ENCODE measurements at regions not wholly inside any gene's neighbourhood (a gene's known extent, or its start where the extent isn't known, plus 50 kb on each side); places are given as distances from the start of the nearest gene placed in this dataset.

DNA sequence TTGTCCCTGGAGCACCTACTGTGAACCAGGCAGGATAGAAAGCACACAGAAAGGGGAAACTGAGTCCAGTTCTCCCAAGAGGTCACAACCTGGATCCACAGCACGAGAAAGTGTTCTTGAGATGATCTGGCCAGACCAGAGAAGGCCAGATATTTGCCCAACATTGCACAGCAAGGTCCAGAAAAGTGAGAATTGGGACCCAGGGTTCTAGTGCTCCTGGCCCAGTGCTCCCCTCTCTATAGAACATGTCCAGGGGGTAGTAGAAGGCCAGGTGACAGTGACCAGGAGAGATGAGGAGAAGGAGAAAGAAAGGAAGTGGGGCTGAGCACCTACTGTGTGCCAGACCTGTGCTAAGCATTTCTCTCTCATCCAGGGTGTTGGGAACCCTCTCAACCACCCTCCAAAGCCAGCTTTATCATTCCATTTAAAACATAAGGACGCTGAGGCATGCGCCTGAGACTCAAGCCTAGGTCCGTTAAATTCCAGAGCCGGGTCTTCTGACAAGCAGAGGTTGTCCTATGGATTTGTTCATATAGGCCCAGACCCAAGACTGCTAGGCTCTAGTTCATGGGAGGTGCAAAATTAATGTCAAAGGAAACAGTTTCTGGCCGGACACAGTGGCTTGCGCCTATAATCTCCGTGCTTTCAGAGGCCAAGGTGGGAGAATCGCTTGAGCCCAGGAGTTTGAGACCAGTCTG is 128.7 kb downstream of the MN1 start:
- DNase-seq = no peak
- H3K27ac Mint-ChIP-seq = peak overlapping the region in 1 of 3 experiments; percentile 70; a peak in 1 of 7 replicates

More for the DNA sequence above, 128.7 kb downstream of the MN1 start:
- H2AK5ac ChIP-seq (ENCODE audit: insufficient read length, low read length) = no peak overlapping the region
- no peak overlapping the region for H3K56ac ChIP-seq (ENCODE audit: insufficient read length, low read depth, low read length)
- peaks cover 3% of the 10 kb centered on the region; the same call in 1 of the 2 replicates for H3K4me1 ChIP-seq (ENCODE audit: insufficient read depth, low read length)
- no peak overlapping the region for H2BK20ac ChIP-seq (ENCODE audit: low read depth, low read length, poor library complexity, severe bottlenecking)
- H3K23ac ChIP-seq (ENCODE audit: insufficient read length, low read depth, low read length) = no peak overlapping the region
- H3K23me2 ChIP-seq (ENCODE audit: insufficient read length, low read depth, low read length, poor library complexity, severe bottlenecking) = no peaks in the 10 kb centered on the region
- H3K27ac ChIP-seq (ENCODE audit: insufficient read length, low read depth, low read length) = no peak overlapping the region
- Mint-ChIP-seq H3K4me1 (peaks cover 30 to 49% of the 10 kb centered on the region in 2 experiments), H3K27me3 (ENCODE audit: low read depth) (no peaks in the 10 kb centered on the region), H3K4me3 (no peak overlapping the region), H3K9me3 (no peaks in the 10 kb centered on the region; a peak in 2 of 5 replicates), H3K36me3 (ENCODE audit: insufficient read depth in 1 of 3, low read depth in 3 of 3) (peaks cover 0 to 18% (median 15%) of the 10 kb centered on the region in 3 experiments; a peak in 5 of 7 replicates)
- peaks cover 2% of the 10 kb centered on the region for H4K20me1 ChIP-seq (ENCODE audit: control insufficient read depth, insufficient read depth, insufficient read length)
- H2BK15ac ChIP-seq (ENCODE audit: low read depth, low read length) = no peak overlapping the region
- no CpG with 5 or more reads among the region's 9 CpGs for WGBS (ENCODE audit: extremely low coverage, insufficient read length, low lambda C conversion rate)
- no peaks in the 10 kb centered on the region for H3K79me1 ChIP-seq (ENCODE audit: insufficient read depth, low read depth, low read length, poor library complexity, severe bottlenecking)
- no peak overlapping the region for H2BK5ac ChIP-seq (ENCODE audit: insufficient read length, low read length)
- no peak overlapping the region for H2BK120ac ChIP-seq (ENCODE audit: low read depth, low read length, poor library complexity, severe bottlenecking)
- H3K9me3 ChIP-seq (ENCODE audit: control insufficient read depth, low read depth, low read length) = no peaks in the 10 kb centered on the region
- H3K4ac ChIP-seq (ENCODE audit: low read depth, low read length) = no peak overlapping the region
- H3K18ac ChIP-seq (ENCODE audit: insufficient read length, low read depth, low read length) = no peak overlapping the region
- no peak overlapping the region for H3K14ac ChIP-seq (ENCODE audit: insufficient read depth, low read length)
- no peaks in the 10 kb centered on the region for H3K27me3 ChIP-seq (ENCODE audit: insufficient read depth, low read length)
- no peak overlapping the region for H2AFZ ChIP-seq (ENCODE audit: low read length)
- no peak overlapping the region for H4K5ac ChIP-seq (ENCODE audit: insufficient read length, low read depth, low read length)
- H3K79me2 ChIP-seq (ENCODE audit: insufficient read depth, low read length) = no peaks in the 10 kb centered on the region
- no peak overlapping the region for H4K91ac ChIP-seq (ENCODE audit: insufficient read length, low read depth, low read length)
- TF ChIP-seq, protein P1, sequence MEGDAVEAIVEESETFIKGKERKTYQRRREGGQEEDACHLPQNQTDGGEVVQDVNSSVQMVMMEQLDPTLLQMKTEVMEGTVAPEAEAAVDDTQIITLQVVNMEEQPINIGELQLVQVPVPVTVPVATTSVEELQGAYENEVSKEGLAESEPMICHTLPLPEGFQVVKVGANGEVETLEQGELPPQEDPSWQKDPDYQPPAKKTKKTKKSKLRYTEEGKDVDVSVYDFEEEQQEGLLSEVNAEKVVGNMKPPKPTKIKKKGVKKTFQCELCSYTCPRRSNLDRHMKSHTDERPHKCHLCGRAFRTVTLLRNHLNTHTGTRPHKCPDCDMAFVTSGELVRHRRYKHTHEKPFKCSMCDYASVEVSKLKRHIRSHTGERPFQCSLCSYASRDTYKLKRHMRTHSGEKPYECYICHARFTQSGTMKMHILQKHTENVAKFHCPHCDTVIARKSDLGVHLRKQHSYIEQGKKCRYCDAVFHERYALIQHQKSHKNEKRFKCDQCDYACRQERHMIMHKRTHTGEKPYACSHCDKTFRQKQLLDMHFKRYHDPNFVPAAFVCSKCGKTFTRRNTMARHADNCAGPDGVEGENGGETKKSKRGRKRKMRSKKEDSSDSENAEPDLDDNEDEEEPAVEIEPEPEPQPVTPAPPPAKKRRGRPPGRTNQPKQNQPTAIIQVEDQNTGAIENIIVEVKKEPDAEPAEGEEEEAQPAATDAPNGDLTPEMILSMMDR (conservative IDR thresholded peaks at IDR 0.05) = no peak
- H3K9ac ChIP-seq (ENCODE audit: extremely low read depth, insufficient read length, low read length) = no peak overlapping the region
- H3T11ph ChIP-seq (ENCODE audit: low read length) = no peak overlapping the region
- no peak overlapping the region for H2BK12ac ChIP-seq (ENCODE audit: insufficient read length, low read depth, low read length)
- no peak overlapping the region for H3K4me2 ChIP-seq (ENCODE audit: insufficient read depth, insufficient read length, low read length)
- no peak overlapping the region for H4K8ac ChIP-seq (replicated peaks; ENCODE audit: insufficient read length, low read depth, low read length)
